ENCODE measurements at regions not wholly inside any gene's neighbourhood (a gene's known extent, or its start where the extent isn't known, plus 50 kb on each side); places are given as distances from the start of the nearest gene placed in this dataset.

DNA sequence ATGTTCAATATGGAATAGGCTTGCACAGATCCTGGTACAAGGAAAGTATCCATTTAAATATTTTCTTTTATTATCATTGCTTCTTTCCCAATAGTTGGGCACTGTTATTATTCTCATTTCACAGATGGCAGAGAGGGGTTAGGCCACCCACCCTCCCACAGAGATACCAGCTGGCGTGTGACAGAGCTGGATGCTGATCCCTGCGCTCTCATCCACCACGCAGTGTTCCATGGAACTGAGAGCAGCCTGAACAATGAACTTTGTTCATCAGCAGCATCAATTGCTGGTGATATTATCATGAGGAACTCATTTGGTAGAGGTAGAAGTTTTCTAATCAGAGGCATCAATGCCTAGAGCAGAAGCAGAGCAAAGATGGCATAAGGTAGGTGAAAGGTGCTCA, 227.9 kb downstream of the ESM1 start:
- TF ChIP-seq ZBTB7A (IDR thresholded peaks at IDR 0.05; ENCODE audit: low read depth) (no peak), YY1 (IDR thresholded peaks at IDR 0.05; ENCODE audit: low read depth) (no peak)
